ENCODE measurements at regions not wholly inside any gene's neighbourhood (a gene's known extent, or its start where the extent isn't known, plus 50 kb on each side); places are given as distances from the start of the nearest gene placed in this dataset.

GRCh38 chr6:141269684-141270083, 863.0 kb upstream of the GJE1 start:
- TF ChIP-seq CTCF (IDR thresholded peaks at IDR 0.05) (no peak), EZH2phosphoT487 (IDR thresholded peaks at IDR 0.05) (no peak)
